Activated CD4-positive, CD25-positive, alpha-beta regulatory T cell (primary cell): ENCODE measurements at regions not wholly inside any gene's neighbourhood (a gene's known extent, or its start where the extent isn't known, plus 50 kb on each side); places are given as distances from the start of the nearest gene placed in this dataset.
"Not testable (repeated sequence)": the region's sequence is repeated elsewhere in the genome, so short reads cannot be mapped to it uniquely, and the experiment has no call there.

Experiments
- DNase-seq, 4 experiments: peaks; one replicate each; lab custom pipeline; 2025; lab: John Stamatoyannopoulos, UW

GRCh38 chrX:148268673-148269072 is 231.7 kb upstream of the AFF2 start:
- no peak for DNase-seq

- no peak for DNase-seq
Measured at GRCh38 chrX:148269513-148269912, 230.9 kb upstream of the AFF2 start.

- DNase-seq: no peak
Measured at GRCh38 chrX:148270499-148270898, 229.9 kb upstream of the AFF2 start.

GRCh38 chrX:148271263-148271662 is 229.2 kb upstream of the AFF2 start:
- no peak for DNase-seq

- no peak for DNase-seq
Measured at GRCh38 chrX:148281920-148282319, 218.5 kb upstream of the AFF2 start.

GRCh38 chrX:148282504-148282903 is 217.9 kb upstream of the AFF2 start:
- DNase-seq: no peak

- DNase-seq: no peak
Measured at GRCh38 chrX:148284056-148284455, 216.4 kb upstream of the AFF2 start.

GRCh38 chrX:148284821-148285220 is 215.6 kb upstream of the AFF2 start:
- no peak for DNase-seq

- DNase-seq: no peak
Measured at GRCh38 chrX:148288451-148288850, 212.0 kb upstream of the AFF2 start.

- DNase-seq: no peak
Measured at GRCh38 chrX:148290041-148290440, 210.4 kb upstream of the AFF2 start.

- DNase-seq: no peak
Measured at GRCh38 chrX:148290931-148291330, 209.5 kb upstream of the AFF2 start.

- DNase-seq: no peak
Measured at GRCh38 chrX:148298737-148299136, 201.7 kb upstream of the AFF2 start.

- not testable (repeated sequence) for DNase-seq
Measured at GRCh38 chrX:148305214-148305613, 195.2 kb upstream of the AFF2 start.

- no peak for DNase-seq
Measured at GRCh38 chrX:148309413-148309812, 191.0 kb upstream of the AFF2 start.

GRCh38 chrX:148310426-148311165 is 189.8 kb upstream of the AFF2 start:
- DNase-seq: peak in 3 of 4 experiments; percentile 5 to 33 (median 13)

- no peak for DNase-seq
Measured at GRCh38 chrX:148311544-148311943, 188.9 kb upstream of the AFF2 start.

- no peak for DNase-seq
Measured at GRCh38 chrX:148314876-148315275, 185.5 kb upstream of the AFF2 start.

- no peak for DNase-seq
Measured at GRCh38 chrX:148316446-148316845, 184.0 kb upstream of the AFF2 start.

GRCh38 chrX:148322906-148323305 is 177.5 kb upstream of the AFF2 start:
- no peak for DNase-seq

- DNase-seq: peak in 1 of 4 experiments; percentile 1
Measured at GRCh38 chrX:148333989-148334388, 166.4 kb upstream of the AFF2 start.

GRCh38 chrX:148337873-148338272 is 162.5 kb upstream of the AFF2 start:
- no peak for DNase-seq

- DNase-seq: no peak
Measured at GRCh38 chrX:148354916-148355315, 145.5 kb upstream of the AFF2 start.

- no peak for DNase-seq
Measured at GRCh38 chrX:148361641-148362040, 138.8 kb upstream of the AFF2 start.
